ENCODE measurements at regions not wholly inside any gene's neighbourhood (a gene's known extent, or its start where the extent isn't known, plus 50 kb on each side); places are given as distances from the start of the nearest gene placed in this dataset.

GRCh38 chr5:82777106-82777505 lies 300.1 kb downstream of the TMEM167A start:
- H3K36me3 Mint-ChIP-seq (ENCODE audit: low read depth) = no peaks in the 10 kb centered on the region
- TF ChIP-seq CTCF (IDR thresholded peaks at IDR 0.05) = no peak
- H3K4me3 Mint-ChIP-seq (ENCODE audit: unreplicated experiment) = no peak overlapping the region
- H3K9me3 Mint-ChIP-seq (ENCODE audit: low read depth) = no peaks in the 10 kb centered on the region
- no peak overlapping the region for H3K27ac Mint-ChIP-seq (ENCODE audit: unreplicated experiment)
- no peaks in the 10 kb centered on the region for H3K27me3 Mint-ChIP-seq (ENCODE audit: low read depth)
- H3K4me1 Mint-ChIP-seq (ENCODE audit: low read depth) = peaks cover 4% of the 10 kb centered on the region
- no peak for DNase-seq (ENCODE audit: low spot score)

GRCh38 chr5:82772281-82772680 lies 304.9 kb downstream of the TMEM167A start:
- TF ChIP-seq CTCF (IDR thresholded peaks at IDR 0.05) = no peak
- Mint-ChIP-seq H3K9me3 (ENCODE audit: low read depth) (no peaks in the 10 kb centered on the region), H3K4me1 (ENCODE audit: low read depth) (peaks cover 5% of the 10 kb centered on the region), H3K27ac (ENCODE audit: unreplicated experiment) (no peak overlapping the region), H3K27me3 (ENCODE audit: low read depth) (no peaks in the 10 kb centered on the region), H3K36me3 (ENCODE audit: low read depth) (no peaks in the 10 kb centered on the region), H3K4me3 (ENCODE audit: unreplicated experiment) (no peak overlapping the region)
- DNase-seq (ENCODE audit: low spot score) = no peak

- Mint-ChIP-seq H3K4me1 (ENCODE audit: low read depth) (peaks cover 12% of the 10 kb centered on the region), H3K27me3 (ENCODE audit: low read depth) (no peaks in the 10 kb centered on the region), H3K9me3 (ENCODE audit: low read depth) (peaks cover 2% of the 10 kb centered on the region), H3K36me3 (ENCODE audit: low read depth) (no peaks in the 10 kb centered on the region), H3K4me3 (ENCODE audit: unreplicated experiment) (no peak overlapping the region), H3K27ac (ENCODE audit: unreplicated experiment) (no peak overlapping the region)
- DNase-seq (ENCODE audit: low spot score) = no peak
- no peak for TF ChIP-seq CTCF (IDR thresholded peaks at IDR 0.05)
These were observed 311.0 kb downstream of the TMEM167A start for GRCh38 chr5:82766206-82766605.

GRCh38 chr5:82765765-82766164 lies 311.4 kb downstream of the TMEM167A start:
- TF ChIP-seq CTCF (IDR thresholded peaks at IDR 0.05) = no peak
- Mint-ChIP-seq H3K4me3 (ENCODE audit: unreplicated experiment) (no peak overlapping the region), H3K27ac (ENCODE audit: unreplicated experiment) (no peak overlapping the region), H3K36me3 (ENCODE audit: low read depth) (no peaks in the 10 kb centered on the region), H3K9me3 (ENCODE audit: low read depth) (peaks cover 2% of the 10 kb centered on the region), H3K27me3 (ENCODE audit: low read depth) (no peaks in the 10 kb centered on the region), H3K4me1 (ENCODE audit: low read depth) (peaks cover 12% of the 10 kb centered on the region)
- no peak for DNase-seq (ENCODE audit: low spot score)

- DNase-seq (ENCODE audit: low spot score) = no peak
- H3K4me1 Mint-ChIP-seq (ENCODE audit: low read depth) = peaks cover 13% of the 10 kb centered on the region
- TF ChIP-seq CTCF (IDR thresholded peaks at IDR 0.05) = no peak
These were observed 316.3 kb downstream of the TMEM167A start for GRCh38 chr5:82760856-82761255.

More at GRCh38 chr5:82760856-82761255, 316.3 kb downstream of the TMEM167A start:
- Mint-ChIP-seq H3K27ac (ENCODE audit: unreplicated experiment) (no peak overlapping the region), H3K36me3 (ENCODE audit: low read depth) (no peaks in the 10 kb centered on the region), H3K9me3 (ENCODE audit: low read depth) (no peaks in the 10 kb centered on the region), H3K4me3 (ENCODE audit: unreplicated experiment) (no peak overlapping the region), H3K27me3 (ENCODE audit: low read depth) (no peaks in the 10 kb centered on the region)

Data from chondrocyte (in vitro differentiated cells).